Stimulated activated CD8-positive, alpha-beta memory T cell treated with anti-CD3 and anti-CD28 coated beads, Interleukin-2, amount 100 ng/mL, for 1 hour (primary cell): ENCODE measurements at regions not wholly inside any gene's neighbourhood (a gene's known extent, or its start where the extent isn't known, plus 50 kb on each side); places are given as distances from the start of the nearest gene placed in this dataset.

Experiments
- DNase-seq, 2 donors: peaks; one replicate each; pipeline ENCODE4 v3.0.0-alpha.2; 2020; ENCODE audit warnings: low read depth in 2 of 2

DNA sequence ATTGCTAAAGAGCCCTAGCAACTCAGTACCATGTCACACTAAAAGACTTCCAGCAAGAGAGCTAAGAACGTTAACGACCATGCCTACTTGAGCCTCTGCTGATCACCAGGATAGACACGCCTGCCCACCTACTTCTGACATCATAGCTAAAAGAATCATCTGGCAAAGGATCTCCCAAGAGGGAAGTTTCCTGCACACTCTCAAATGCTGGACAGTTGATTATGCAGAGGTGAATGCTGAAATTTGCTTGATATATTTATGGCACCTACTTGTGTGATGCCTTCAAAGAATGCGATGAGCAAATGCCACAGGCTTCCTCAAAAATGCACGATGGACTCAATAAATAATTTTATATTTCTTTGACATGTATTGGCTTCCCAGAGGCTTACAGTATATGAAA lies 113.6 kb downstream of the GALC start:
- DNase-seq, result no peak

- DNase-seq, result no peak
These were observed 114.0 kb downstream of the GALC start for GRCh38 chr14:87878959-87879358.

GRCh38 chr14:87877877-87878276 lies 115.1 kb downstream of the GALC start:
- DNase-seq, result no peak

GRCh38 chr14:87874676-87875075 lies 118.3 kb downstream of the GALC start:
- no peak for DNase-seq

GRCh38 chr14:87873741-87874140 lies 119.2 kb downstream of the GALC start:
- no peak for DNase-seq

GRCh38 chr14:87869619-87870583 lies 123.1 kb downstream of the GALC start:
- DNase-seq, result no peak

GRCh38 chr14:87868920-87869319 lies 124.1 kb downstream of the GALC start:
- DNase-seq, result no peak

- DNase-seq, result no peak
These were observed 126.9 kb downstream of the GALC start for GRCh38 chr14:87866116-87866515.

DNA sequence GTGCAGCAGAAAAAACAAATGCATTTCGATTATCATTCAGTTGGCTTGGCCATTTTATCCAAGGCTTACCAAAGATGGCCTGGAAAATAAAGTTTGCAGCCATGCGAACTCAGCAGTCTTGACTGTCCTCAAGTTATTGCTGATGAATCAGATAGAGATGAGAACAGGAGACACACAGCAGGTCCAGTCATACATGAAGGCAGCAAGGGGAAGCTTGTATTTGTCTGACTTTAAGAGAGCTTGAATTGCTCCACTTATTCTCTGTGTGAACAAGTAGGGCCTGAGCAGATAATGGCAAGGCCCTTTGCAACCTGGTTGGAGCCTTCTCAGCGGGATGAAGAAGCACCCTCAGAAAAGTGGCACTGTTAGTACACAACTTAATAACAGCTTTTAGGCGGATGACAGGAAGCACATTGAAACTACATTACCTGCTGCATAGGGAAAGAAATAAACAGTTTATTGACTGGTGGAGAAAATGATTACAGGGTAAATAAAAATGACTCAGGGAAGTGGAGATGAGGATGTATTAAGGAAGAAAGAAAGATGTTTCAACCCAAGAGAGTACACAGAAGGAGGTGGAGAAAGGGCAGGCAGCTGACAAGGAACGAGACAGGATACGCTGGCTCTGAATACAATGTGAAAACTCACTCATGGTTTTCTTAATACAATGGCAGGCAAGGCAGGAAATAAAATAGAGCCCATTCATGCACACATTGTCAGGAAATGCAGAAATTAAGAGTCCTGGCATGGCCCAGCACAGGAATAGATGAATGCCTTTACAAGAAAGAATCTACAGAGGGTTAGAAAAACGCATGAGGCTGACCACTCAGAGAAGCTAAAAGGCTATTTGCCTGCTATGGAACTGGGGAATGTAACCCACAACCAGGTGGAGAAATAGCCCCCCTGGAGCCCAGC lies 128.4 kb downstream of the GALC start:
- DNase-seq, result no peak

GRCh38 chr14:87863047-87863446 lies 129.9 kb downstream of the GALC start:
- no peak for DNase-seq

DNA sequence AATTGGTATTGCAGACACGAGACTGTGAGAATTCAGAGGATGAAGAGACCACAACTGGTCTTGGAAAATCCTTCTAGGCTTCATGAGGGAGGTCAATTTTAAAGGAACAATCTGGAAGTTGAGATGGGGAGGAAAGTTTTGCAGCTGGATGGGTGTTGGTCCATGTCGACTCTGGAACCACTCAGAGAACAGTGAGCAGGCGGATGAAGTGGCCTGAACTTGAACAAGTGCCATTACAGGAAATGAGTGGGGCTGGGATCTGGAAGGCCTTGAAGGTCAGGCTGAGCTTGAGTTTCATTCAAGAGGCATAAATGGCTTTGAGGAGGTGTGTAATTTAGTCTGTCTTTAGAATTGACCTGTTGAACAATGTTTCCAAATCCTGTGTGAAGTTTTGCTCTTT lies 140.9 kb downstream of the GALC start:
- no peak for DNase-seq

- DNase-seq, result no peak
These were observed 141.8 kb downstream of the GALC start for GRCh38 chr14:87851190-87851589.

DNA sequence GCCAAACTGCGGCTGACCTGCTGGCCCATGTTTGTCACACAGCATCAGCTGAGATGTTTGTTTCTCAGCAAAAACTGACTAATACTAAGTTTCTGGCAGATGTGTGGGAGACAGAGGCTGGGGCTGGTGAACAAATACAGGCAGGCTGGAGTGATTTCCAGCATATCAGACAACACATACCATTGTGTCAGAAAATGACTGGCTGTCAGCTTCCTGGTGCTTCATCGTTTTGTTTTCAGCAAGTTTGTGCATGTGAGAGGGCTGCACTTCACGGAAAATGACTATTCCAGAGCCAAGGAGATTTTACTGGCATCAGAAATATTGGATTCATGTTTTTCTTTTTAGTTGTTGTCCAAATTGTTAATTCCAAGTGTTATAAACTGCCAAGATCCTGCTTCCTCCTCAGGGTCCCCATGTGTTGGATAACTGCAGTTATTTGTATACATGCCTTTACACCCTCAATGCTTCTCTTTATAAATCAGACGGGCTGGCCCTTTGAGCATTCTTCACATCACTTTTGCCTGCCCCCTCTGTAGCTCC lies 145.7 kb downstream of the GALC start:
- no peak for DNase-seq

DNA sequence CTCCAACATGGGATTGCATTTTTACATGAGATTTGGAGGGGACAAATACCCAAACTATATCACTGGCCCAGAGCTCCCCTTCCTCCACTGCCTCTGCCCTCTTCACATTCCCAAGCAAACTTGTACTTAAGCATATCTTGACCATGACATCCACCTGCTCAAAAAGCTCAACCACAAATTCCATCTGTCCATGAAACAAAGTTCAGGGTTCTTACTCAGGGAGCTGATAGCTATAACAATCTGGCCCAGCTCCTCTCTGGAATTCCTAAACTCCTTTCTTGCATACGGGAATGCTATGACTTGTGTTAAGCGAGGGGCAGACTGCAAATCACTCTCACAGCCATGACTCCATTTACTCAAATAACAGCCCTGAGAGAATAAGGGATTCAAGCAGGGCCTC lies 152.1 kb downstream of the GALC start:
- no peak for DNase-seq

DNA sequence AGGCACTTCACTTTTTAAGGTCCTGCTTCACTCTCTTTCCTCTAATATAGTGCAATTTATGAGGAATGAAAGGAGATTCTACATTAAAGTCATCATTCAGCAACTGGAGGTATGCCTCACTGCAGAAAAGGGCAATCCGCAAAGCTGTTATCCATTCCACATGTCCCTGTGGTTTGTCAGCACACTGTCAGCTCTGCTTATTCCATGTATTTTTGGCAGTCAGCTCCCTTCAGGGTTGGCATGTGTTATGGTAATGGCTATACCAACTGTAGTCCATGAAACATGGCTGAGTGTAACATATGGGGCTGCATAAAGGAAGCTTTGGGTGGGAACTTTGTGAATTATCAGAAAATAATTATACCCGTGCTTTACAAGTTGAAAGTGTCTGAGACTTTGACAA lies 154.1 kb downstream of the GALC start:
- no peak for DNase-seq

DNA sequence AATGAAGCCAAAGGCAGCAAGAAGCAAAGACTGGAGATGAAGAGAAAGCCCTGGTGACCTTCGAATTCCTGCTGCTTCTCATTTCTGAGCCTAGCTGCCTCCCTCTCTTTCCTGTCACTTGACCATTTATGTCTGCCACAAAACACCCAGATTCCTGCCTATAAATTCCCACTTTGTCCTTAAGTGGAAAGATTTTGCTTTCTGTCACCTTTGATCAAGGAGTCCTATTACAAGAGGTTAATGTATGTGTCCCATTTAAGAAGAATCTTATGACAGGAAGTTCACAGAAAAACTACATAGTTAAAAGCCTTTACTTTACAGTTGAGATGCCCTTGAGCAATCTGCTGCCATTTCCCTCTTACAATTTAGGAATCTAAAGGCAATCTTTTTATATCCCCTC lies 155.7 kb downstream of the GALC start:
- DNase-seq, result no peak

DNA sequence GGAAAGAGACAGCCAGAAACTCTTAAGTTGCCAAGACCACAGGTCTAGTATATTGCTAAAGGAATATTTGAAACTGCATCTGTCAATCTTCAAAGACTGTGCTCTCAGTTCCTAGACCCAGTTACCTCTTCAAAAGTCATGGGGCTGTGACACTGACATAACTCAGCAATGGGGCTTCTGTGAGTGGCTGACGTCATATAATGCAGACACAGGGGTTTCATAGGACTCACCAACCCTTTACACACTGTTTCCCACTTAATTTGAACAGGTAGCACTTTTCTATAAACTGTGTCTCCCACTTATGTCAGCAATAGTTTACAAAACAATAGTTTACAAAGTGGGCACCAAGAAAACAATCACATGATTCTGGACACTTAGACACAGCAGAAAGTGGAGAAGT lies 158.4 kb downstream of the GALC start:
- DNase-seq, result no peak

- DNase-seq, result no peak
These were observed 160.0 kb downstream of the GALC start for GRCh38 chr14:87833026-87833425.

DNA sequence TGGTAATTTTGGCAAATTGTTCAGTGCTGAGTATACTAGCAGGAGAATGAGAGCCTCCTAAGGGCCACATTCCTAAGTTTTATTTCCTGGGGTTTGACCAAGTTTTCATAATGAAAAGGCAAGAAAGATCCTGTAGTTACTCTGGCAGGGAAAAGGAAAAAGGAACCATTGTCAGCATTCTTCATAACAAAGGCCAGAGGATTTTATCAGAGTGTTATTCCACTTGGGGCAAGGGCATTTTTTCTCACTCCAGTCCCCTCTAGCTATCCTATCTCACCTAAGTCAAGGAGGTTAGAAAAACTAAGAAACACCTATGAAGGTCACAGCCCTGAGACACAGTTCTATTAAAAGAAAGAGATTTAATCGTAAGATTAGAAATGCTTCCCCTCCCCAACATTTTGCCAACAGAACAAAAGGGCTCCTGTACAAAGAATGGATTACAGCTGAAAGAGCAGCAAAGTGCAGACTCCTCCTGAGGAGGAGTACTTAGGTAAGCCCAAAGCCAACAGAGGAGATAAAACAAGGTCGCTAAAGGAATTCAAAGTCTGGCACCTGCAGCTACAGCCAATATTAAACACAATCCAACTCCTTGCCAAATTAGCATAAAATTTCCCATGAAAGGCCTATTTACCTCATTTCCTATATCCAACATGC lies 162.4 kb downstream of the GALC start:
- DNase-seq, result no peak

GRCh38 chr14:87829543-87829942 lies 163.4 kb downstream of the GALC start:
- no peak for DNase-seq

DNA sequence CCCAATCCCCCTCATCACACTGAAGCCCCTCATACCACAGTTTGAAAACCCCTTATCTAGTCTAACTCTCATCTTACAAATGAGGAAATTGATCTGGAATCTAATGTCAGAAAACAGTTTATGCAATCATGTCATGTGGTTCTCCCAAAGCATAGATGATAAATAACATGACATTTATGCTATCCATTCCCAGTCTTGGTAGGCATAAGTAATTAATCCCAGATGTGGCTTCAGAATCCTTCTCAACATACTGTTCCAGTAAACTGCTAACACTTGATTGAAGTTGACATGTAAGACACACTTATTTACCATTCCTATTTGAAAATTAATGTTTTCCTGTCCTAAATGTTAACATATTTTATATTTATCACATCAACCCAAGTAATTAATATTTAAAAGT lies 168.7 kb downstream of the GALC start:
- DNase-seq, result no peak

GRCh38 chr14:87816416-87816815 lies 176.6 kb downstream of the GALC start:
- DNase-seq, result no peak
